ENCODE measurements at regions not wholly inside any gene's neighbourhood (a gene's known extent, or its start where the extent isn't known, plus 50 kb on each side); places are given as distances from the start of the nearest gene placed in this dataset.

GRCh38 chr21:41076064-41076463, 91.9 kb upstream of the BACE2 start:
- DNase-seq (ENCODE audit: low read depth) = no peak

GRCh38 chr21:41079159-41079558, 88.8 kb upstream of the BACE2 start:
- no peak for DNase-seq (ENCODE audit: low read depth)

GRCh38 chr21:41080485-41081121, 87.4 kb upstream of the BACE2 start:
- no peak for DNase-seq (ENCODE audit: low read depth)

DNA sequence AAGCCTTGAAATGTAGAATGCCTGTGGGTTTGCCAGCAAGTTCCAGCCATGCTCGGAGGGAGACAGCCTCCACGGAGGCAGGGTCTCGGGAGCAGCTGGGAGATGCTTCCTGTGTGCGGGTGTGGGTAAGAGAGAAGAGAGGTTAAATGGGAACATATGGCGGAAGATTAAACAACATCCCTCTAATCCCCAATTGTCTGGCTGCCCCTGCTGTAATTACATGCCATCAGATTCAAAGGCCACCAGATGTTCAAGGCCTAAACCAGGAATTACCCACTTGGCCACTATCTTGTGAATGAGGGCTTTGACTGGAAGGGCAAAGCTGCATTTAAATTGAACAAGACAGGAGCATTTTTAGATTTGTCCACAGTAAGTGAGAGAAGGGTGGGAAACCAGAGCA, 81.4 kb upstream of the BACE2 start:
- no peak for DNase-seq (ENCODE audit: low read depth)

- DNase-seq (ENCODE audit: low read depth) = no peak
Measured at GRCh38 chr21:41090981-41091380, 77.0 kb upstream of the BACE2 start.

DNA sequence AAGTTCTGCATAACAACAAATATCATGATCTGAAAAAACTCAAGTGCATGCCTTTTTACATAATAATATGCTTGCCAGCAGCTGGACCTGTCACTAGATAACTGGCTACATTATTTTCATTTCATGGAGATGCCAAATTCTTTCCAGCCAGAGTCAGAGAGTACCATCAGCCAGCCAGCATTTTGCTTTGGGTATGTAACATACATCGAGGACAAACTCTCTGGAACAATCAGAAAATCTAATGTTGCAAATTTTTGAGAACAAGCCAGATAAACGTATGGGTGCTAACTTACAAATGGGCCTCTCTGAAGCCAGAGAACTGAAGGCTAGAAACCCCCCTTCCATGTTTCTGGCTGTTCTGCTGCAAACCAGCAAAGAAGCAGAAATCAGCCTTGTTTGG, 76.3 kb upstream of the BACE2 start:
- no peak for DNase-seq (ENCODE audit: low read depth)

DNA sequence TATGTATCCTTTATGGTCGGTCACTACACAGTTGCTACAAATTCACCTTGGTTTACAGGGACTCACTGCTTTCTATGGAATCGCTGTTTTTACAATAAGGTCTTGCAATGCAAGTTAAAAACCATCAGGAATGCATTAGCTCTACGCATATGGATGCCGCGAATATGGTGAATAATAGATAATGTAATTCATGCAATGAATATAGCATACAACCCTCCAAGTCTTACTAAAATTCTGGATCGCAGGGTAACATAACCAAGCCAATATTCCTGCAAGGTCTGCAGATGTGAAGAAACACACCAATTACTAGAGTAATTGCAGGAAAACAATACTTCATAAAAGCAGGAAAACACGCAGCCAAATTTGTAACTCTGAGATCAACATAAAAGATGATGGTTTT, 75.6 kb upstream of the BACE2 start:
- no peak for DNase-seq (ENCODE audit: low read depth)

GRCh38 chr21:41095983-41096382, 72.0 kb upstream of the BACE2 start:
- DNase-seq (ENCODE audit: low read depth) = no peak

DNA sequence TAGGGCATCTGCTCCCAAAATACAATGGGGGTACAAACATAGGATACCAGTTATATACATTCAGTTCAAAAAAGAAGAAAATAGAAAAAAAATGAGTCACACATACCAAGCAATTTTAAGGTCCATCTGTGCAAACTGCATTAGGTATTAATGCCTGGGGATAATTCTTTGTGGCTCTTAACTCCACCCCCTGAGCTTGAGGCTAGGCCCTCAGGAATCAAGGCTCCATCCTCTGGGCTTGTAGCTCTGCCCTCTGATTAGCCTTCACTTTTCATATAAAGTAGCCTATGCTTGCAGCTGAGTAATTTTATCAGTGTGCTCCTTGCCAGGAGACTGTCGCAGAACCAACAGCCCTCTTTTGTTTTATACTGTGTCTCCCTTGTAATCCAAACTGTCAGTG, 69.9 kb upstream of the BACE2 start:
- no peak for DNase-seq (ENCODE audit: low read depth)

- DNase-seq (ENCODE audit: low read depth) = no peak
Measured at GRCh38 chr21:41098481-41099042, 69.4 kb upstream of the BACE2 start.

GRCh38 chr21:41100826-41101550, 67.0 kb upstream of the BACE2 start:
- no peak for DNase-seq (ENCODE audit: low read depth)

GRCh38 chr21:41102281-41102680, 65.7 kb upstream of the BACE2 start:
- DNase-seq (ENCODE audit: low read depth) = no peak

- DNase-seq (ENCODE audit: low read depth) = no peak
Measured at GRCh38 chr21:41107602-41108001, 60.4 kb upstream of the BACE2 start.

- no peak for DNase-seq (ENCODE audit: low read depth)
Measured at GRCh38 chr21:41108668-41109585, 59.0 kb upstream of the BACE2 start.

DNA sequence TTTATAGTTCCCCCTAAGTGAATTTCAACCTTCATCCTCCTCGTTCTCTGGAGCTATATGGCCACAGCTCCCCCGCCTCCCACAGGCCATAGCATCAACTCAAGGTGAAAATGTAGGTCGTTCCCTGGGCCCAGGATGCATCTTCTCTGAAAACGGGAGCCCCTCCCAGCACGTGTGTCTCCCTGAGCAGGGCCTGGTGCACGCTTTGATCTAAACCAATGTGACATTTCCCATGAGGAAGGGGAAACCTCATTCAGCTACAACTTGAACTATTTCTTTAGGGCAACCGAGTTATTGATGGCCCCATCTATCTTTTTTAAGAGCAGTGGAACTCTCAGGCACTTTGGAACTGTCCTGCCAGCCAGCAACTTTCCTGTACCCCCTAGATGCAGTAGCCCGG, 57.8 kb upstream of the BACE2 start:
- DNase-seq (ENCODE audit: low read depth) = no peak

- DNase-seq (ENCODE audit: low read depth) = no peak
Measured at GRCh38 chr21:41110664-41111063, 57.3 kb upstream of the BACE2 start.

GRCh38 chr21:41111681-41112080, 56.3 kb upstream of the BACE2 start:
- DNase-seq (ENCODE audit: low read depth) = no peak

DNA sequence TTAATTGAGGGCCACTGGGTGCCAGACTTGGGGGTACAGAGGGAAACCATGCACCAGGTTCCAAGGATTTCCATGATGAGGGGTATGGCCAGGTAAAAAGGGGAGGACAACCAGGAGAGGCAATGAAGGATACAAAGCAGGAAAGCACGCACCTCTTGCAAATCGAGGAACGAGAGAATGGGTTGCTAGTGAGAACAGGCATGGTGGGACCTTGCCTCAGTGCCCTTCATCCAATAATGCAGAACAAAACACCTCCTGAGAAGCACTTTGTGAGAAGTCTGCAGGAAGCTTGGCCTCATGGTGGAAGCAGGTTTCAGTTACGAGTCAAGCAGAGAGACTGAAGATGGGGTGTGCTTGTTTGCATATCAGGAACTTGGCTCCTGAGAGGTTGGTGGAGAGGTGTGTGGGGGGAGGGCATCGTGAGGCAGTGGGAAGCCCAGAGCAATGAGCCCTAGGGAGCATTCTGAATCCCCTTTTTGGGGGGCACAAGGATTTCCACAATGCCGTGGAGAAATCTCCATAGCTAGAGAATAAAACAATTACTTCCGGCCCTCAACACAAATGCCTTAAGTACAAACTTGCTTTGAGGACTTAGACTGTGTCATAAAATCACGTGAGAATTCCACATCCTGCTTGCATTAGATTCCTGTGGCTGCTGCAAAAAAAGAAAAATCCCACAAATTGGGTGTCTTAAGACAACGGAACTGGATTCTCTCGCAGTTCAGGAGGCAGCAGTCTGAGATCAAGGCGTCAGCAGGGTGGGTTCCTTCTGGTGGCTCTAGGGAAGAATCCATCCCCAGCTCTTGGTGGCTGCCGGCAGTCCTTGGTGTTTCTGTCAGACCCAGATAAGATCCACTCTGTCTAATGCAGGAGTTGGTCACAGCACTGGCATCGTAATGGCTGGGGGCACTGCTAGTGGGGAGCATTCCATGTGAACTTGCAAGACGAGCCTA, 54.9 kb upstream of the BACE2 start:
- no peak for DNase-seq (ENCODE audit: low read depth)

GRCh38 chr21:41115851-41116250, 52.1 kb upstream of the BACE2 start:
- no peak for DNase-seq (ENCODE audit: low read depth)

Data from activated T-cell treated with anti-CD3 and anti-CD28 coated beads for 1 hour (primary cell).